Eye (tissue), 1 donor: ENCODE measurements at regions not wholly inside any gene's neighbourhood (a gene's known extent, or its start where the extent isn't known, plus 50 kb on each side); places are given as distances from the start of the nearest gene placed in this dataset.
"Not testable (repeated sequence)": the region's sequence is repeated elsewhere in the genome, so short reads cannot be mapped to it uniquely, and the experiment has no call there.

ENCODE experiments used
- DNase-seq: peaks from one replicate; pipeline ENCODE4 v3.0.0-alpha.2; 2015

- no peak for DNase-seq
These were observed 73.8 kb upstream of the EPCAM start for GRCh38 chr2:47295131-47295980.

DNA sequence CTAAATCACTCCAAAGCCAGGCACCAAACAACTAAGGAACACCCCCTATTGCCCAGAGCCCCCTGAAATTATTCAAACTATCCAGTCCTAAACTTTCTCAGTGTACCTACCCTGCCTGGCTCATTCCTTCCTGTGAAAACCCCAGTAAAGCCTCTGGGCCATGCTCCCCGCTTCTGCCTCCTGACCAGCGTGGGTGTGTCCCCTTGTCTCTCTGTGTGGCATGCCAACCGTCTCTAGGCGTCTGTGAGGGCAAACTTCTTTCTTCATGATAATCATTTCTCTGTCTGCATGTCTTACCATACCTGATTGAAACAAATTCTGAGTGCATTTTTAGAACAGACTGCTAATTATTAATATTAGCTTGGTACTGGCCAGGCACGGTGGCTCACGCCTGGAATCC lies 75.1 kb upstream of the EPCAM start:
- no peak for DNase-seq

DNA sequence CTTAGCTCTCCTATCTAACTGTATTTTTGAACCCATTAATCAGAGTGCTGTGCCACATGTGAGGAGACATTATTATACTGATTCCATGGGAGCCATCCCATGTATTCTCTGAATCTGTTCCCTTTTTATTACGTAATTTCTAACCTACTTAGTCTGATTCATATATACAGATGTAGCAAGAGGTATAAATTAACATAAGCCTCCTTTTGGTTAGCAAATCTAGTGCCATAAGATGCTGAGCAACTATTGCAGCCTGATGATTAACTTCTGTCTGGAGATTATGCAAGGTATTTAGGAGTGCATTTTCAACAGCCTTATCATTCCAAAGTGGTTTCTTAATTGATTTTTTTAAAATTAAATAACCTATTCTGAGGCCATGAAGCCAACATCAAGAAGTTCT lies 80.2 kb upstream of the EPCAM start:
- DNase-seq, result no peak

GRCh38 chr2:47283659-47284058 lies 85.5 kb upstream of the EPCAM start:
- no peak for DNase-seq

DNA sequence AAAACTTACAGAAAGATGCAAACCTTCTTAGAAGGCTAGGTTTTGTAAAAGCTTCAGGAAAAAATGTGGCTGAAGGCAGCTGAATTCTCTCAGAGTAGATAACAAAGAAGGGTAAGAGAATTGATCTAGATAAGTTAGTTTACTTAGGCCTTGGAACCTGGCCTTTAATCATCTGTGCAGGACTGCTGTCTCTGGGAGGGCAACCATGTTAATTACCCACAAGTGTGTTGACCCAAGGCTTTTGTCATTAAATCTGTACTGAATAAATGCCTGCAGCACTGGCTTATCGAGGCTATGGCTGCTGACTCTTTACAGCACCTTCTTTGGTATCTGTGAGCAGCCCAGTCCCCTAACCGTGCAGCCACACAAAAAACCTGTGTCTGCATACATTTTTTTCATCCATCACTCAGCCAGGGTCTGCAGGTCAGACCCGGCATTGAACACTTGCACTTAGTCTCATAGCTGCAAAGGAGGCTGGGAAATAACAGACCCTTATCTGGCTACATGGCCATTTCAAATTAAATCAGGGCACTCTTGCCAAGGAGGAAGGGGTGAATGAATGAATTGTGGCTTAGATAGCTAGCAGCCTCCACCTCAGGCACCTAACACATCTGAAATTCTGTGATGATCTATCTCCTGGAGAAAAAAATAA lies 86.4 kb upstream of the EPCAM start:
- no peak for DNase-seq

DNA sequence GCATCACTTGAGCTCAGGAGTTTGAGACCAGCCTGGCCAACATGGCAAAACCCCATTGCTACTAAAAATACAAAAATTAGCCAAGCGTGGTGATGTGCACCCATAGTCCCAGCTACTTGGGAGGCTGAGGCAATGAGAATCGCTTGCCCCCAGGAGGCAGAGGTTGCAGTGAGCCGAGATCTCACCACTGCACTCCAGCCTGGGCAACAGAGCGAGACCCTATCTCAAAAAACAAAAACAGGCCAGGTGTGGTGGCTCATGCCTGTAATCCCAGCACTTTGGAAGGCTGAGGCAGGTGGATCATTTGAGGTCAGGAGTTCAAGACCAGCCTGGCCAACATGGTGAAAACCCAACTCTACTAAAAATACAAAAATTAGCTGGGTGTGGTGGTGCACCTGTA lies 89.6 kb upstream of the EPCAM start:
- not testable (repeated sequence) for DNase-seq

DNA sequence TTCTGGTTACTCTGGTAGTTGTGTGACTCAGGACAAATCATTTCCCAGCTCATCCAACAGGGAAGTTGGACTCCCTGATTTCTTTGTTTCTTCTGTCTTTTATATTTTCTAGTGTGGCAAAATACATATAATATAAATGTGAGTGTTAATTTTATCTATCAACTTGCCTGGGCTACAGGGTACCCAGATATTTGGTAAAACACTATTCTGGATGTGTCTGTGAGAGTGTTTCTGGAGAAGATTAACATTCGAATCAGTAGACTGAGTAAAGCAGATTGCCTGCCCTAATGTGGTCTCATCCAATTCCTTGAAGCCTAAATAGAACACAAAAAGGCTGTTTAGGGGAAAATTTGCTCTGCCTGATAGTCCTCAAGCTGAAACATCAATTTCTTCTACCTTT lies 91.1 kb upstream of the EPCAM start:
- no peak for DNase-seq

DNA sequence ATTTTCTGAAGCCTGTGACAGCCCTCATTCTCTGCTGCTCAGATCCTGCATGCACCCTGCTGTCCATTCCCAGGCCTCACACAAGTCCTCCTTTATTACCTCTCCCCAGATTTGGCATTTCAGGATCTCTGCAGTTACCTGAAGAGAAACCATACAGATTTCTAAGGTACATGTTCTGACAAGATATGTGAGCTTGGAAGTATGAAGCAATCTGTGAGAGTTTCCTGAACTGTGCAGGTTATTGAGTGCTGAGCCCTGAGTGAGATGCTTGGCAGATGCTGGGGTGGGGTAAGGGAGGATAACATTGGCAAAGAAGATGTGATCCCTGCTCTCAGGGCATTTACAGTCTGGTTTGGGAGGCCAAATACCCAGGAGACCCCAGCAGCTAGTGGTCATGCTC lies 91.9 kb upstream of the EPCAM start:
- no peak for DNase-seq

- no peak for DNase-seq
These were observed 93.0 kb upstream of the EPCAM start for GRCh38 chr2:47276061-47276460.

DNA sequence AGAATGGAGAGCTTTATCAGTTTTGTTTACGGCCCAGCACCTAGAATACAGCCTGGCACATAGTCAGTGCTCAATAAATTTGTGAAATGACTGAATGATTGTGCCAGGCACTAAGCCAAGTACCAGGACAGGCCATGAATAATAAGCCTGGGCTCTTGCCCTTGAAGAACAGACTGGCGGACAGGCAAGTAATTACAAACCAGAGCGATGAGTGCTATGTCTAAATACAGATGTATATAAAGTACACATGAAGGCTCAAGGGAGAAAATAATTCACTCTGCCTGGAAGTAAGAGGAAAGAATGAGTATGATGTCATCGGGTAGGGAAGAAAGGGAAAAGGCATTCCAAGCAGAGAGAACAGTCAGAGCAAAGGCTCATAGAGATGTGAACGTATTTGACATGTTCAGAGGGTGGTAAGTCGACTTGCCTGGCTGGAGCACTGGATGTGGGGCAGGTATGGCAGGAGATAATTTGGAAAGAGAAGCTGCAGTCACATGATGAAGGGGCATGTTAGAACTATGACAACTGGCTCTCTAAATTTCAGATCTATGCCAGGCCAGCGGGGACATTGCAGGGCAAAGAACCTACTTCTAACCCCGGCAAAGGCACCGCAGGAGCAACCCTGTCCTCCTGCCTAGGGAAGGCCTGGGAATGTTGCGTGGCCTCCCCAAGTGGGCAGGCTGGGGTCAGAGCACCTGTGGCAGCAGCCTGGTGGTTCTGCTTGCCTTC lies 94.9 kb upstream of the EPCAM start:
- peak; percentile 52 for DNase-seq

DNA sequence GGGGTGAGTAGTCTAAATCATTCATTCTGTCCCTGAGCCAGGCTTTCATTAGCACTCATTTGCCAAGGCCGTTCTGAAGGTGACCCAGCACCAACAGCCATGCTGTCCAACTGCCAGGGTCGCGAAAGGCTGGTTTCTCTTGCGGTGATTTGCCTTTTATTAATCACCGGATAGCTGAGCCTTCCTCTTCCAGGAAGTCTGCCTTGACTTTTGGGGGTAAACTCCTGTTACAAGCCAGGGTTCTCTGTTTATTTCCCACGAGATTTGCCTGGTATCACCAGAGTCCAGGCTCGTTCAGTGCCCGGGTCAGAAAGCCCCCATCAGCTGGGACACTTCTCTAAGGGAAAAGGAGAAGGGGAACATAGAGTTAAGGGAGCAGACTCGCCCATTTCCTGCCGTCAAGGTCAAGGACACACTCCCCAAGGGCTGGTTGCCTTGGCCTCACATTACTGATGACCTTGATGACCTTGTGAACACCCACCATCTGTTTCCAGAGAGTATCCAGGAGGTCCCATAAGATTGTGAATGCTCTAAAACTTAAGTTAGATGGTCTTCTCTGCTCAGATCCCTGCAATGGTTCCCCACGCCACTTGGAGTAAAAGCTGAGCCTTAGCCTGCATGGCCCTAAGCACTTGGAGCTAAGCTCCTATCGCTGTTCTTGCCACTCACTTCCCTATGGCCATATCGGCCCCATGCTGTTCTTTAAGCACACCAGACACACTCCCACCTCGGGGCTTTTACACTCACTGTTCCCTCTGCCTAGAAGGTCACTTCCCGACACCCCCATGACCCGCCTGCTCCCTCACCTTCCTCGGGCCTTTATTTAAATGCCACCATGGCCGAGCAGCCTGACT lies 96.0 kb upstream of the EPCAM start:
- DNase-seq, result no peak

DNA sequence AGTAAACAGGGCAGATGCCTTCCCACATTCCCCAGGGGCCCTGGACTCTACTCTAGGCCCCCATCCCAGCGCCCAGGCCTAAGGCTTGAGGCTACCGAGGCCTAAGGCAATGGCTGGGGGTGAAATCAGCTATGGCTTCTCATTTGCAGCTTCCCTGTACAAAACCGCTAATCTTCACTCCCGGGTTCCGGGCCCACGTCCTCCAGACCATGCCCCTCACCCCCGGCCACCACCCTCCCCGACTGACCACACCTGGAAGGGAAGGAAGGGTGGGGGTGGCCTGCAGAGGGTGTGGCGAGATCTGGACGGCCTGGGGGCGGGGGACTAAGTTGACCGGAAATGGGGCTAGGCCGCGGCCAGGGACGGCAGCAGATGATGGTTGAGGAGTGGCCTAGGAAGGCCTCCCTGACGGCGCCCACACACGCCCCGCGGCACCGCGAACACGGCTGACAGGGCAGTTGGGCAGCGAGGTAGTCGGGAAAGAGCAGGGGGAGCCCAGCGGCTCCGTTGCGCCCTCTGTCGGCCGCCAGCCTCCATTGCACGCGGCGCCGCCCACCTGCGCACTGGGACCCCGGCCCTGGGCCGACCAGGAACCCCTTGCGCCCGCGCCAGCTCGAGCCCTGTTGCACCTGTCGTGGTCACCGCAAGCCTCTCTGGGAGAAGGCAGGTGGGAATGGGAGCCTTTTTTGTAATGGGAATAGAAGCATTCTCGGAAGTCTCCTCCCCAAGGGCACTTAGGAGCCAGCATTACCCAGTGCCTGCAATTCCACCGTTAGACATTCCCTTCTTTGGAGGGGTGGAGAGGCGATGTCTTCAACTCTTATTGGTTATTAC lies 95.9 kb upstream of the CALM2 start:
- peak; percentile 84 for DNase-seq

- DNase-seq, result no peak
These were observed 95.0 kb upstream of the CALM2 start for GRCh38 chr2:47271054-47272000.

- no peak for DNase-seq
These were observed 94.1 kb upstream of the CALM2 start for GRCh38 chr2:47270421-47270820.

- DNase-seq, result no peak
These were observed 93.3 kb upstream of the CALM2 start for GRCh38 chr2:47269316-47270232.

DNA sequence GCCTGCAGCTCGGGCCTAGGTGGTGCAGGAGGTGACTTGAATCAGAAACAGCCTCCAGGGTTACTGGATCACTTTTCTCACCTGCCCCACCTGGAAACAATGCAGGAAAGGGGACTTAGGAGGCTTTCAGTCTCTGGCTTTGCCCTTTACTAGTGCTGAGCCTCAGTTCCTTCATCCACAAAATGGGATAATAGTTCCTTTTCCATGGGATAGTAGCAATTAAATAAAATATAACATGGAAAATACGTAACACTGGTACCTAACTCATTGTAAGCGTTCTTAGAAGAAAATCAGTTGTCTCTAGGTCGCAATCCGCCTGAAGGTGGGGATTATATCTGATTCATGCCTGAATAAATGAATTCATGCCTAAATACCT lies 91.4 kb upstream of the CALM2 start:
- no peak for DNase-seq

GRCh38 chr2:47266939-47267710 lies 90.8 kb upstream of the CALM2 start:
- DNase-seq, result no peak

DNA sequence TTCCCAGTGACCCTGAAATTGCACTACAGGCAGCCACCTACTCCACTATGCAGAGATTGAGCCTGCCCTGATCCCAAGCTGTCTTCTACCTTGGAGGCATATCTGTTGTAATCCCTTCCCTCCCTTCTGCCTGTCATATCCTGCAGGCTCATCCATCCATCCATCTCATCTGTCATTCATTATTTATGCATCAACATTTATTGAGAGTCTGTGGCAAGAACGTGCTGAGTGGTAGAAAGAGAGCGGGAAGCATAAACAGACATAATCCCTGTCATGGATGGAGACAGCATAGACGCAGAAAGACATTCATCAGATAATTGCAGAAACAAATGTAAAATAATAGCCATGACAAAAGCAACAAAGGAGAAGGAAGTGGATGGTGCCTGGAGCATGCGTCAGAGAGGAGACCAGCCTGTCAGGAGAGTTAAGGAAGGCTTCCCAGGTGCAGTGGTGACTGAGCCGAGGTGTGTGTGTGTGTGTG lies 89.5 kb upstream of the CALM2 start:
- DNase-seq, result peak; percentile 78

- no peak for DNase-seq
These were observed 88.8 kb upstream of the CALM2 start for GRCh38 chr2:47265158-47265557.
